ENCODE measurements at regions not wholly inside any gene's neighbourhood (a gene's known extent, or its start where the extent isn't known, plus 50 kb on each side); places are given as distances from the start of the nearest gene placed in this dataset.

GRCh38 chr5:2991884-2992283 is 240.4 kb upstream of the IRX2 start:
- Histone ChIP-seq H3K79me2 (ENCODE audit: insufficient read depth, low read length) (no peaks in the 10 kb centered on the region), H3K27ac (ENCODE audit: low read length) (no peak overlapping the region), H3K9ac (ENCODE audit: low read depth, low read length) (no peak overlapping the region), H2AFZ (ENCODE audit: low read depth, low read length) (no peak overlapping the region), H3K4me2 (ENCODE audit: insufficient read depth, low read length) (no peak overlapping the region), H3K9me3 (ENCODE audit: insufficient read depth, low read length, severe bottlenecking) (no peaks in the 10 kb centered on the region), H4K20me1 (ENCODE audit: insufficient read depth, low read length) (no peaks in the 10 kb centered on the region), H3K4me1 (ENCODE audit: insufficient read depth, low read length) (no peaks in the 10 kb centered on the region), H3K27me3 (ENCODE audit: insufficient read depth, low read length, poor library complexity) (no peaks in the 10 kb centered on the region), H3K4me3 (ENCODE audit: low read depth in 1 of 2, low read length in 2 of 2) (no peak overlapping the region), H3K36me3 (ENCODE audit: insufficient read depth, low read length) (no peaks in the 10 kb centered on the region)
- ATAC-seq (ENCODE audit: insufficient read depth, low read depth), result no peak
- no peak for DNase-seq
- no peak for TF ChIP-seq EZH2 (IDR thresholded peaks at IDR 0.05; ENCODE audit: borderline replicate concordance, low read depth, low read length, severe bottlenecking)
- TF ChIP-seq, protein P1, sequence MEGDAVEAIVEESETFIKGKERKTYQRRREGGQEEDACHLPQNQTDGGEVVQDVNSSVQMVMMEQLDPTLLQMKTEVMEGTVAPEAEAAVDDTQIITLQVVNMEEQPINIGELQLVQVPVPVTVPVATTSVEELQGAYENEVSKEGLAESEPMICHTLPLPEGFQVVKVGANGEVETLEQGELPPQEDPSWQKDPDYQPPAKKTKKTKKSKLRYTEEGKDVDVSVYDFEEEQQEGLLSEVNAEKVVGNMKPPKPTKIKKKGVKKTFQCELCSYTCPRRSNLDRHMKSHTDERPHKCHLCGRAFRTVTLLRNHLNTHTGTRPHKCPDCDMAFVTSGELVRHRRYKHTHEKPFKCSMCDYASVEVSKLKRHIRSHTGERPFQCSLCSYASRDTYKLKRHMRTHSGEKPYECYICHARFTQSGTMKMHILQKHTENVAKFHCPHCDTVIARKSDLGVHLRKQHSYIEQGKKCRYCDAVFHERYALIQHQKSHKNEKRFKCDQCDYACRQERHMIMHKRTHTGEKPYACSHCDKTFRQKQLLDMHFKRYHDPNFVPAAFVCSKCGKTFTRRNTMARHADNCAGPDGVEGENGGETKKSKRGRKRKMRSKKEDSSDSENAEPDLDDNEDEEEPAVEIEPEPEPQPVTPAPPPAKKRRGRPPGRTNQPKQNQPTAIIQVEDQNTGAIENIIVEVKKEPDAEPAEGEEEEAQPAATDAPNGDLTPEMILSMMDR (IDR thresholded peaks at IDR 0.05; ENCODE audit: borderline replicate concordance, extremely low read depth, low read length, poor library complexity, severe bottlenecking), result no peak

GRCh38 chr5:2989517-2989916 is 238.0 kb upstream of the IRX2 start:
- TF ChIP-seq EZH2 (IDR thresholded peaks at IDR 0.05; ENCODE audit: borderline replicate concordance, low read depth, low read length, severe bottlenecking), result no peak
- TF ChIP-seq, protein P1 (IDR thresholded peaks at IDR 0.05; ENCODE audit: borderline replicate concordance, extremely low read depth, low read length, poor library complexity, severe bottlenecking), result no peak
- Histone ChIP-seq H3K4me3 (ENCODE audit: low read depth in 1 of 2, low read length in 2 of 2) (no peak overlapping the region), H3K27ac (ENCODE audit: low read length) (no peak overlapping the region), H3K36me3 (ENCODE audit: insufficient read depth, low read length) (no peaks in the 10 kb centered on the region), H3K9ac (ENCODE audit: low read depth, low read length) (no peak overlapping the region), H4K20me1 (ENCODE audit: insufficient read depth, low read length) (no peaks in the 10 kb centered on the region), H3K27me3 (ENCODE audit: insufficient read depth, low read length, poor library complexity) (no peaks in the 10 kb centered on the region), H3K4me1 (ENCODE audit: insufficient read depth, low read length) (no peaks in the 10 kb centered on the region), H3K79me2 (ENCODE audit: insufficient read depth, low read length) (no peaks in the 10 kb centered on the region), H3K4me2 (ENCODE audit: insufficient read depth, low read length) (no peak overlapping the region), H2AFZ (ENCODE audit: low read depth, low read length) (no peak overlapping the region), H3K9me3 (ENCODE audit: insufficient read depth, low read length, severe bottlenecking) (no peaks in the 10 kb centered on the region)
- ATAC-seq (ENCODE audit: insufficient read depth, low read depth), result no peak
- no peak for DNase-seq

- Histone ChIP-seq H3K27me3 (ENCODE audit: insufficient read depth, low read length, poor library complexity) (no peaks in the 10 kb centered on the region), H3K79me2 (ENCODE audit: insufficient read depth, low read length) (no peaks in the 10 kb centered on the region), H3K9me3 (ENCODE audit: insufficient read depth, low read length, severe bottlenecking) (no peaks in the 10 kb centered on the region), H3K9ac (ENCODE audit: low read depth, low read length) (no peak overlapping the region), H3K27ac (ENCODE audit: low read length) (no peak overlapping the region), H3K4me2 (ENCODE audit: insufficient read depth, low read length) (no peak overlapping the region), H3K4me1 (ENCODE audit: insufficient read depth, low read length) (no peaks in the 10 kb centered on the region), H4K20me1 (ENCODE audit: insufficient read depth, low read length) (no peaks in the 10 kb centered on the region), H3K36me3 (ENCODE audit: insufficient read depth, low read length) (no peaks in the 10 kb centered on the region), H3K4me3 (ENCODE audit: low read depth in 1 of 2, low read length in 2 of 2) (no peak overlapping the region), H2AFZ (ENCODE audit: low read depth, low read length) (no peak overlapping the region)
- ATAC-seq (ENCODE audit: insufficient read depth, low read depth) (no peak), DNase-seq (no peak)
- no peak for TF ChIP-seq EZH2 (IDR thresholded peaks at IDR 0.05; ENCODE audit: borderline replicate concordance, low read depth, low read length, severe bottlenecking)
- TF ChIP-seq, protein P1 (IDR thresholded peaks at IDR 0.05; ENCODE audit: borderline replicate concordance, extremely low read depth, low read length, poor library complexity, severe bottlenecking), result no peak
Measured at GRCh38 chr5:2986301-2986700, 234.8 kb upstream of the IRX2 start.

DNA sequence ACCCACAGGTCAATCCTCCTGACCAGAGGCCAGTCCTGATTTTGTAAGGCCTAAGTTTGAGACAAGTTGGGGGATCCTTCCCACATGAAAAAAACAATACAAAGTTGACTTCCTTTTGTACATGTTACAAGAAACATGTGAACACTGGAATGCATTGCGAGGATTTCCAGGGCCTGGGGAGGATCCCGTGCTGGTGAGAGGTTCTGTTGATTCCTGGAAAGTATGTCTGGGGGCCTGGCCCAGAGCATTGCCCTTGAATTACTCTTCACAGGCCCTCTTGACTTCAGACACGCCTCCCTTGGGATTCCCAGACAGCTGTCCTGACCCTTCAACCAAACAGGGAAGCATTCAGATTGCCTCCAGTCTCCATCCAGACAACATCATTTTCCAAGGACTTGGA is 234.2 kb upstream of the IRX2 start:
- Histone ChIP-seq H3K79me2 (ENCODE audit: insufficient read depth, low read length) (no peaks in the 10 kb centered on the region), H3K4me1 (ENCODE audit: insufficient read depth, low read length) (no peaks in the 10 kb centered on the region), H2AFZ (ENCODE audit: low read depth, low read length) (no peak overlapping the region), H3K27me3 (ENCODE audit: insufficient read depth, low read length, poor library complexity) (no peaks in the 10 kb centered on the region), H3K4me2 (ENCODE audit: insufficient read depth, low read length) (no peak overlapping the region), H3K4me3 (ENCODE audit: low read depth in 1 of 2, low read length in 2 of 2) (no peak overlapping the region), H4K20me1 (ENCODE audit: insufficient read depth, low read length) (no peaks in the 10 kb centered on the region), H3K9ac (ENCODE audit: low read depth, low read length) (no peak overlapping the region), H3K9me3 (ENCODE audit: insufficient read depth, low read length, severe bottlenecking) (no peaks in the 10 kb centered on the region), H3K36me3 (ENCODE audit: insufficient read depth, low read length) (no peaks in the 10 kb centered on the region), H3K27ac (ENCODE audit: low read length) (no peak overlapping the region)
- no peak for ATAC-seq (ENCODE audit: insufficient read depth, low read depth)
- no peak for DNase-seq
- TF ChIP-seq, protein P1 (IDR thresholded peaks at IDR 0.05; ENCODE audit: borderline replicate concordance, extremely low read depth, low read length, poor library complexity, severe bottlenecking), result no peak
- TF ChIP-seq EZH2 (IDR thresholded peaks at IDR 0.05; ENCODE audit: borderline replicate concordance, low read depth, low read length, severe bottlenecking), result no peak

Measured in DND-41 (cell line).